ENCODE measurements at regions not wholly inside any gene's neighbourhood (a gene's known extent, or its start where the extent isn't known, plus 50 kb on each side); places are given as distances from the start of the nearest gene placed in this dataset.
"Not testable (repeated sequence)": the region's sequence is repeated elsewhere in the genome, so short reads cannot be mapped to it uniquely, and the experiment has no call there.

- H3K4me3 ChIP-seq (ENCODE audit: low read depth, low read length), result no peak overlapping the region
- no peak for TF ChIP-seq CTCF (conservative IDR thresholded peaks at IDR 0.05; ENCODE audit: low read depth, low read length)
- DNase-seq (ENCODE audit: low read depth), result no peak
Measured at GRCh38 chr7:37577412-37577811, 106.2 kb upstream of the GPR141 start.

GRCh38 chr7:37577901-37578300 is 105.7 kb upstream of the GPR141 start:
- no peak for DNase-seq (ENCODE audit: low read depth)

GRCh38 chr7:37578350-37578749 is 105.2 kb upstream of the GPR141 start:
- no peak overlapping the region for H3K4me3 ChIP-seq (ENCODE audit: low read depth, low read length)
- TF ChIP-seq CTCF (conservative IDR thresholded peaks at IDR 0.05; ENCODE audit: low read depth, low read length), result no peak
- DNase-seq (ENCODE audit: low read depth), result no peak

More at GRCh38 chr7:37577901-37578300, 105.7 kb upstream of the GPR141 start:
- no peak overlapping the region for H3K4me3 ChIP-seq (ENCODE audit: low read depth, low read length)
- no peak for TF ChIP-seq CTCF (conservative IDR thresholded peaks at IDR 0.05; ENCODE audit: low read depth, low read length)

GRCh38 chr7:37580376-37580775 is 103.2 kb upstream of the GPR141 start:
- H3K4me3 ChIP-seq (ENCODE audit: low read depth, low read length), result no peak overlapping the region
- no peak for TF ChIP-seq CTCF (conservative IDR thresholded peaks at IDR 0.05; ENCODE audit: low read depth, low read length)
- DNase-seq (ENCODE audit: low read depth), result no peak

- DNase-seq (ENCODE audit: low read depth); H3K4me3 ChIP-seq (ENCODE audit: low read depth, low read length): not testable (repeated sequence)
Measured at GRCh38 chr7:37584651-37585463, 98.7 kb upstream of the GPR141 start.

GRCh38 chr7:37590824-37591223 is 92.7 kb upstream of the GPR141 start:
- no peak overlapping the region for H3K4me3 ChIP-seq (ENCODE audit: low read depth, low read length)
- no peak for TF ChIP-seq CTCF (conservative IDR thresholded peaks at IDR 0.05; ENCODE audit: low read depth, low read length)
- DNase-seq (ENCODE audit: low read depth), result no peak

GRCh38 chr7:37592366-37592765 is 91.2 kb upstream of the GPR141 start:
- TF ChIP-seq CTCF (conservative IDR thresholded peaks at IDR 0.05; ENCODE audit: low read depth, low read length), result no peak
- no peak for DNase-seq (ENCODE audit: low read depth)
- no peak overlapping the region for H3K4me3 ChIP-seq (ENCODE audit: low read depth, low read length)
